HG02798 (cell line): ENCODE measurements at regions not wholly inside any gene's neighbourhood (a gene's known extent, or its start where the extent isn't known, plus 50 kb on each side); places are given as distances from the start of the nearest gene placed in this dataset.
"Not testable (repeated sequence)": the region's sequence is repeated elsewhere in the genome, so short reads cannot be mapped to it uniquely, and the experiment has no call there.

Source experiments
- ATAC-seq: cut with Tn5 transposase; IDR thresholded peaks from one replicate; pipeline ENCODE4 v1.9.1; 2021; ENCODE audit warnings: mild to moderate bottlenecking; ENCODE audit not compliant: unreplicated experiment, poor library complexity

DNA sequence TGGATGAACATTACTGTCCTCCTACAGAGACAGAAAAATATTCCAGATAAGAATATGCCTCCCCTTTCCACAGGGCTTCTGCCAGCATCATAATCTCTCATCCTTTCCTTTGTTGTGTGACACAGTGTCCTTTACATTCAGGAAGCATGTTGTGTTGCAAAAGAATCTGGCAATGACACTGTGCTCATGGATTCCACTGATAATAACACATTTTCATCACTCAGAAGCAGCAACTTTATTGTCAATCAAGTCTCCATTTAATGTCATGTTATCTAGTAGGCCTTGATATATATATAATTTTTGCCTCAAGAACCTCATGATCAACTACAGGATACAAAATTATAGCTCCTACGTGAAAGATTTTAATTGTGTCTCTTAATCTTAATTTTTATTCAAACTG, 833.9 kb downstream of the FSTL5 start:
- ATAC-seq: no peak

DNA sequence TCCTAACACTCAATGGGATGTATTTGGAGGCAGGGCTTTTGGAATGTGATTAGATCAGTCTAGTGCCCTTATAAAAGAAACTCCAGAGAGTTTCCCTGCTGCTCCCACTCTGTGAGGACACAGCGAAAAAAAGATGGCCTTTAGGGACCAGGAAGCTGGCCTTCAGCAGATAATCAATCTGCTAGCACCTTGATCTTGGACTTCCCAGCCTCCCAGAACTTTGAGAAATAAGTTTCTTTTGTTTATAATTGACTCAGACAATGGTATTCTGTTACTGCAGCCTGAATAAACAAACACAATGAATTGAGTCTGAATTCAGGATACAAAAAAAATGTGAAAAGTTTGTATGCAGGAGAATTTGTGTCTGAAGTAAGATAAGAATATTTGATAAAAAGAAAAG, 842.1 kb downstream of the FSTL5 start:
- ATAC-seq: no peak

DNA sequence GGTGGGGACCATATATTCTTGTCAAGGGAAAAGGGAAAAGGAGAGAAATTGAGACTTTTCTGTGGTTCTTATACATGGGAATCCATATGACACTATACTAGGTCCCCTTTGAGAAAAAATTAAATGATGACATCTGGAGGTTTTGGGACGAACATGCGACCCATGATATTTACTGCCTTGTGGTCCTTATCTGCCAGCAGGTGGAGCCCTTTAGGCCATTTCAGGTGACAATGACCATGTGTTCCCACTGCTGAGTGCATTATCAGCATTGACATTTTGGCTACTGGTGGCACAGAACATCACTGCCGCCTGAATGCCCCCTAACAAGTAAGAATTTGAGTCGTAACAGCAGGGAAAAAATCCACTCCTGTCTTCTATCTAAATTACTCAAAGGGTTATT, 843.4 kb downstream of the FSTL5 start:
- ATAC-seq: peak; percentile 81

DNA sequence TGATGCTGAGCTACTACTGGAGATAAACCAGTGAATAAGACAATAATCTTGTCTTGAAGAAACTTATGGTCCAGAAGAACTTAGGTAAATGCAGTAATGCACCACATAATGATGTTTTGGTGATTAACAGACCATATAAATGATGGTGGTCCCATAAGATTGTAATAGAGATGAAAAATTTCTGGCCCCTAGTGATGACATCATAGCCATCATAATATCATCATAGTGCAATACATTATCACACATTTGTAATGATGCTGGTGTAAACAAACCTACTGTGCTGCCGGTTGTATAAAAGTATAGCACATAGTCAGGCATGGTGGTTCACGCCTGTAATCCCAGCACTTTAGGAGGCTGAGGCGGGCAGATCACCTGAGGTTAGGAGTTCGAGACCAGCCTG, 846.8 kb downstream of the FSTL5 start:
- no peak for ATAC-seq

DNA sequence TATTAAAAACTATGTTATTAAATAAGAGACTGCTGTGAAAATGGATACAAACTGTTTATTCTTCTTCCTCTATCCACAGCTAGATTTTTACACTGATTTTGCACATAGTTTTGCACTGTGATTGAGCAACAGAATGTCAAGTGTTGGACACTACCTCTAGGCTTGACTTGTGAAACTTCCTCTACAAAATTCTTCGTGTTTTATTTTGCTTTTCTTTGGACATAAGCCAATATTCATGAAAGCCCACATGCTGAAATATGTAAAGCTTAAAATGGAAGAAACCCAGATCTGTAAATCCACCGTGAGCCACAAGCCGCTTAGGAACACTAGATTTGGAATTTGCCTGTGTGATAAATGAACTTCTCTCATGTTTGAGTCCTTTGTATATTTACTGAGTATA, 849.4 kb downstream of the FSTL5 start:
- ATAC-seq: no peak

DNA sequence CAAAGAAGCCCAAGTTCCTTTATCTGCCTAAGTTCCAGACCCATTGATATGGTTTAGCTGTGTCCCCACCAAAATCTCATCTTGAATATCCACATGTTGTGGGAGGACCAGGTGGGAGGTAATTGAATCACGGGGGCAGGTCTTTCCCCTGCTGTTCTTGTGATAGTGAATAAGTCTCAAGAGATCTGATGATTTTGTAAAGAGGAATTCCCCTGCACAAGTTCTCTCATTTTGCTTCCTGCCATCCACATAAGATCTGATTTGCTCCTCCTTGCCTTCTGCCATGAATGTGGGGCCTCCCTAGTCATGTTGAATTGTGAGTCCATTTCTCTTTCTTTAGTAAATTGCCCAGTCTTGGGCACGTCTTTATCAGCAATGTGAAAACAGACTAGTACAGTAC, 860.2 kb downstream of the FSTL5 start:
- no peak for ATAC-seq

DNA sequence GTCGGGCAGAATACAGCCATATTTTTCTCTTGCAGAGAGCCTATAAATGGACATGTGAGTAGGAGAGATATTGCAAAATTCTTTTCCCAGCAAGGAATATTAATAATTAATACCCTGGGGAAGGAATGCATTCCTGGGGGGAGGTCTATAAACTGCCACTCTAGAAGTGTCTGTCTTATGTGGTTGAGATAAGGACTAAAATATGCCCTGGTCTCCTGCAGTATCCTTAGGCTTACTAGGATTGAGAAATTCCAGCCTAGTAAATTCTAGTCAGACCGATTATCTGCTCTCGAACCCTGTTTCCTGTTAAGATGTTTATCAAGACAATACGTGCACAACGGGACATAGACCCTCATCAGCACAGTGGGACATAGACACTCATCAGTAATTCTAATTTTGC, 872.6 kb downstream of the FSTL5 start:
- ATAC-seq: no peak

DNA sequence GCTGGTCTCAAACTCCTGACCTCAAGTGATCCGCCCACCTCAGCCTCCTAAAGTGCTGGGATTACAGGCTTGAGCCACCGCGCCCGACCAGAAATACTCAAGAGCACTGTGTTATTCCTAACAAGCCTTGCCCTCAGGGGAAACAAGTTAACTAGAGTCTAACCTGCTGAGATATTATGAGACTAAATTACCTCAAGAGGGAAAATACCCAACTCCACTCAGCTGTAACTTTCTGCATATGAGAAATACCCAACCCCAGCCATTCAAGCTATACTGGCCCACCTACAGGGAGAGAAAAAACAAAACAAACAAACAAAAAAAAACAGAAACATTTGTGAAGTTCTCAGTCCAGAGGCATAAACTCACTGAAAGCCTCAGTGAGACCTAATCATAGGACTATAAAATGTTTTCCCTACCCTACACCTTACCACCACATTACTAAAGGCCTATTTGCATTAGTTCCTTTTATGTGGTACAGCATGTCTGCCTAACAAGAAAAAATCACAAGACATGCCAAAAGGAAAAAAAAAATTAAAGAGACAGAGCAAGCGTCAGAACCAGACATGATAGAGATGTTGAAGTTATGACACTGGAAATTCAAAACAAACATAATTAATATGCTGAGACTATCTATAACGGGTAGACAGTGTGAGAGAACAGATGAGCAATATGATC, 876.0 kb downstream of the FSTL5 start:
- ATAC-seq: peak; percentile 84

DNA sequence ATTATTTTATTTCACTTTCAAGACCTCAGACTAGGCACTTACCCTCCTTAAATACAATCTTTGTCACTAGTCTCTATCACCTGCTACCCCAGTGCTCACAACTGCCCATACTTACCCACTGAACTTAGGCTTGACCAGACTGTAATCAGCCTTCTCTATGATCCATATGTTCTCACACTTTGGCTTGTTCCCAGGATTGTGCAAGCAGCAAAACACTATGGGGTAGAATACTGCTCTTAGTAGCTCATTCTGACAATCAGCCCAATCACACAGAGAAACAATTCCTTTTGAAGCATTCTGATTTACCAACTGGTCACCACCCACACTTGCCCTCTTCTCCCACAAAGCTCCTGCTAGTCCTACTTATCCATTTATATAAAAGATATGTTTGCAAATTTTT, 878.3 kb downstream of the FSTL5 start:
- no peak for ATAC-seq

DNA sequence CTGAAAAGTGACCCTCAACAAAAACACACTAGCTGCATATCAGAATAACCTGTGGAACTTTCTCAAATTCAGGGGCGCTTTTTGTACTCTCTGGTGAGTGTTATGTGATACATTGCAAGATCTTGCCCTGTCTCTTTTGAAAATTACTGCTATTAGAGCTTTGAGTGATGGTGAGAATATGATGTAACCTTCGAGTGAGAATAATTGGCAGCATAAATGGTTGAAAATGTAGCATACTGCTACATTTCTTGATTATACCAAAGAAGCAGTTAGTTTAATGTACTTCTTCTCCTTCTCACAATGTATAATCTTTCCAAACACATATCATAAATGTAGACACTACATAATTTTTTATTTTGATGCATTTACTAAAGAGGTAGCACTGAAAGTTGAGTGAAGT, 882.9 kb downstream of the FSTL5 start:
- no peak for ATAC-seq

DNA sequence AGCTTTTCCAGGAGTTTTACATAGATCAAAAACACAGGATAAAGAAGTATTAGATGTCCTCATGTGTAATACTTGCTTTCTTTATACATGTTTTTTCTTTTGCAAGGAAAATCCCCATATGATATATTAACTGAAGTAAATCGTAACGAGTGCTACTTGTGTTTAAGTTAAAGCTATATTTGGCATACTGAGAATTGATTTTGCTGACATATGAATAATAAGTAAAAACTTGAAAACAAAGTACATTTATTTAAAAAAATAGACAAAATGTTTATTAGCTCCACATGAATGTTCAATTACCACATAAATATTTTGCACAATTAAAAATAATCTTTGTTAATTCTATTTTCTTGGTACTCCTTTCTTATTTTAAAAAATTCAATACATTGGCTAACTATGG, 884.7 kb downstream of the FSTL5 start:
- no peak for ATAC-seq

DNA sequence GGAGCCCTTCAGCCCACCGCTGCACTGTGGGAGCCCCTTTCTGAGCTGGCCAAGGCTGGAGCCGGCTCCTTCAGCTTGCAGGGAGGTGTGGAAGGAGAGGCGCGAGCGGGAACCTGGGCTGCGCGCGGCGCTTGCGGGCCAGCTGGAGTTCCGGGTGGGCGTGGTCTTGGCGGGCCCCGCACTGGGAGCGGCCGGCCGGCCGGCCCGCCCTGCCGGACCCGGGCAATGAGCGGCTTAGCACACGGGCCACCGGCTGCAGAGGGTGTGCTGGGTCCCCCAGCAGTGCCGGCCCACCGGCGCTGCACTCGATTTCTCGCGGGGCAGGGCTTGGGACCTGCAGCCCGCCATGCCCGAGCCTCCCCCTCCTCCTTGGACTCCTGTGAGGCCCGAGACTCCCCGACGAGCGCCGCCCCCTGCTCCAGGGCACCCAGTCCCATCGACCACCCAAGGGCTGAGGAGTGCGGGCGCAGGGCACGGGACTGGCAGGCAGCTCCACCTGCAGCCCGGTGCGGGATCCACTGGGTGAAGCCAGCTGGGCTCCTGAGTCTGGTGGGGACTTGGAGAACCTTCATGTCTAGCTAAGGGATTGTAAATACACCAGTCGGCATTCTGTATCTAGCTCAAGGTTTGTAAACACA, 886.5 kb downstream of the FSTL5 start:
- ATAC-seq: not testable (repeated sequence)

DNA sequence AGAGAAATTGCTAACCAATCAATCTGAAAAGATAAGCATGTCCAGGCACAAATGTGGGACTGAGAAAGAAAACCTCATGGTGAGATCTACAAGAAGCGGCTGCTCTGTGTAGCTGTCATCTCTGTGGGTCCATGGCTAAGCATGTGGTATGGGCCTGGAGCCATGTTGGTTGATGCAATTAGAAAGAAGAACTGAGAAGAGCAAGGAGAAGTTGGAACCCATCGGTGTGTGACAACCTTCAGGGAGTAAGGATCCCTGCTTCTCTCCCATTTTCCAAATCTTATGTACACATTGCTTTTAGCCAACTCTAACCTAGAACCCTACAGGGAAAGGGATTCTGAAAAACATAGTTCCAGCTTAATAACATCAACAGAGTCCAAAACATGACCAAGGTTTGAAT, 890.2 kb downstream of the FSTL5 start:
- ATAC-seq: no peak

DNA sequence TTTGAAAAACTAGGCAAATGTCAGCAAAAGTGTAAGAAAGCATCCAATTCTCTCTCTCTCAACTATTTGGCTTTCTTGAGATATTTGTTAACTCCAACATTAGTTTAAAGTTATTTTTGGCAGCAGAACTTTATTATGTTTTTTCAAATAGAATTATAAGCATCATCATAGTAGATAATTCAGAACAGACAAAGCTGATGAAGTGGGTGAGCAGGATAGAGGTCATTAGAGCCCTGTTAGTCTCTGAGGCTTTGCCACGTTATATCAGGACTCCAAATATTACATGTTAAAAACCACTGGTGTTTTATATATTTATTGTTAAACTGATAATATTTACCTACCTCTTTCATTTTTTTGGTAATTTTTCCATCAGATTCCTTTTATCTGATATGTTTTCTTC, 903.0 kb downstream of the FSTL5 start:
- no peak for ATAC-seq

DNA sequence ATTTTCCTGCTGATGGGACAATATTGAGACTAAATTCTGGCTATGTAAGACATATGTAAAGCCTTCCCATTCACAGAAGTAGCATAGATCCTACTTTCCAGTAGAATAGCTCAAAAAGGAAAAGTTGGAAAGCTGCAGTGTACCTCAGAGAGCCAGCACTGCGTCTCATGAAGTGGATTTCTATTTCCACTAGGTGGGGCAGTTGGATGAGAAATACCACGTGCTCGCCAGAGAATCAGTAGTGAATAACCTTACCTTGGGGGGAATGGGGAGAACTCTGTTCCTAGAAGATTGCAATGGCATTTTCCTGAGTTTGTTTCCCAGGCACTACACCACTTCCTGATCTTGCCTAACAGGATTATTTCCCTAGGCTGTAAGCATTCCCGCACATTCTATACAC, 907.1 kb downstream of the FSTL5 start:
- ATAC-seq: no peak

DNA sequence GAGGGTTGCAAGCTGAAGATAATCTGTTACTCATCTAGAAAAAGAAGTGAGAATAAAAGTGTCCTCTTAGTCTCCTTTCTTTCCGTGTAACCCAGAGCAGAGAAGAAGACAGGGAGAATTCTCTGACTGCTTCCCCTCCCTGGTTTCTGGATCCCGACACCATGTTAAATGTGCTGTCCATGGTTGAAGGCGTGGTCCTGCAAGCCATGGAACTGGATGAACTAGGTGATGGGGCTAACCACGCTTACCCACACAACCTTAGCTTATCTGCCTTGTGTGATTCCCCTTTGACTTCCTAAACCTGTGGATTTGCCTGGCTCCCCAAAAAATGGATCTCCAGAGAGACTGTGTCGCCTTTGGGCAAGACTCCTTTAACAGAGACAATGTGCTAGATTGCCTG, 907.6 kb downstream of the FSTL5 start:
- ATAC-seq: no peak

DNA sequence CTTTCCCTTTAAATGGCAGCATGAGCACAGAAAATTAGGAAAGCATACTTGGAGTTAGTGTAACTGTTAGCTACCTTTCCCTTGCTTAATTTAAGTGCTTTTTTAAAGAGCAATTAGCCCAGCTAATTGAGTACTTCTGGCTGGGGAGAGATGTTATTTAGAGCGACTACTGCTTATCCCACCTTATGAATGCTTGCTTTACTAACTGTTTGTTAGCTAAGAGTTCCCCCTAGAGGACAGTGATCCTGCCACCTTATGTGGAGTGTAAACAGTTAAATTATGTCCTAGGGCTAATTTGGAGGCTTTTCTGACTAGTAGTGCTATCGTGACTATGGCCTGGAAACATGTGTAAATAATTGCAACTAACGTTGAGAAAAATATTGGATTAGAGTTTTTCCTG, 909.4 kb downstream of the FSTL5 start:
- no peak for ATAC-seq

DNA sequence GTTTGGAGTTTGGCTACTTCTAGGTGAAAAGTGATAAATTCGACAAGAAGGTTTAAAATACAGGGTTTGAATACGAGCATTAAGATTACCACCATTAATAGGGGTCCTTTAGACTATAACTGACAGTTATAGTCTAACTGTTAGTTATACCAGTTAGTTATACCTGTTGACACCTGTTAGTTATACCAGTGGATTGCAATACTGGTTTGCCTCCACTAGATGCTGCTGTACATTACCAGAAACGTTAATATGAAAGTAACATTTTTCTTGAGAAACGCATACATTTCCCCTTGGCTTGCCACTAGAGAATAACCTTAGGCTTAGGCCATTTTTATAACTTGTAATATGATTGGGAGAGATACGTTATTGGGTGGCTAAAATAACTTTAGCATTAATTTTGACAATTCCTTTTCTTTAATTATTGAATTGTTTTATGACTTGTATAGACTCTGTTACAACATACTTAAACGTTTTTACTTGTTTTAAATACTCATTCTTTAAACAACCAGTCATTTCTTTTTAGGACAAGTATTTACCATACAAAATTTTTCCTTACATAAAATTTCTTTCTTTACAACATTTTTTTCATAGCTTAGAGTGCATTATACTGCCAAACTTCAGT, 911.2 kb downstream of the FSTL5 start:
- ATAC-seq: peak; percentile 87

DNA sequence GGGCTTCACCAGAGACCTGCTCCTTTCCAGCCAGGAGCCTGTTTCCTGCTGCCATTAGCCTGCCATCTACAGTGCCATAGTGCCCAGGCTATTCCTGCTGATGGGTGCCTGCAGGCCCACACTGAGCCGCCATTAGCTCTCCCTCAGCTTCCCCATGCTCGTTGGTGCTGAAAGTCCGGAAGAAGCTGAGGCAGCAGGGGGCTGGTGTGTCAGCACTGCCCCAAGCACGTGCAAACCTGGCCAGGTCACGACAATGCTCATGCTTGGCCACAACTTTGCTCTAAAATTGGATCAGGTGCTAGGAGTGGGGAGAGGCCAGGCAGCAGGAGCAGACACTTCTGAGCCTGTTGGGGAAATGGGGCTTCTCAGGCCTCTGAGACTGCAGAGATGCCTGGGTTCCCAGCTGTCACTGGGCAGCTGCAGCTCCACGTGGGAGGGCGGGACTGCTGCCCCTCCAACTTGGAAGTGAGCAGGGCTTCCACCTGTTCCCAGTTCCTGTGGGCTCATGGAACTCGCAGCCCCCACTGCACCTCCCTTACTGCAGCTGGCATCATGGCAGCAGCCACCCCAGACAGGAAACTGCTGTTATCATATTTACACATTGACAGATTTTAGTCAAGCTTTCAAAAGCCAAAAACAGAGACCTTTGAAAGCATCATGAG, 913.9 kb downstream of the FSTL5 start:
- no peak for ATAC-seq

DNA sequence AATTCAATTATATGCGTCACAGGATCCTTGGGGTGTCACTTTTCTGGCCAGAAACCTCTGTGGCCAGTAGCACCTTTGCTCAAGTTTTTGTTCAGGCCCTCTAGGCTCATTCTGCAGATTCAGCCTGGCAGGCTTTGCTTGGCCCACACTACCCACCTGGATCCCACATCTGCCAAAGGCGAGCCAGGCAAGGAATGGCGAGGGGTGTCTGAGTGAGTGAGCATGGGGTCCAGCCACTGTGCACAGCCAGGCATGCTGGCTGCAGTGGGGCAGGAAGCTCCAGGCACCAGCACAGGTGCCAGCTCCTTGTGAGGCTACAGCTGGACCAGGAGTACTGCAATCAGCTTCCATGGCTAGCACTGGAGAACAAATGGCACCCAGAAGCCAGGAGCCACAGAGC, 914.9 kb downstream of the FSTL5 start:
- ATAC-seq: no peak

DNA sequence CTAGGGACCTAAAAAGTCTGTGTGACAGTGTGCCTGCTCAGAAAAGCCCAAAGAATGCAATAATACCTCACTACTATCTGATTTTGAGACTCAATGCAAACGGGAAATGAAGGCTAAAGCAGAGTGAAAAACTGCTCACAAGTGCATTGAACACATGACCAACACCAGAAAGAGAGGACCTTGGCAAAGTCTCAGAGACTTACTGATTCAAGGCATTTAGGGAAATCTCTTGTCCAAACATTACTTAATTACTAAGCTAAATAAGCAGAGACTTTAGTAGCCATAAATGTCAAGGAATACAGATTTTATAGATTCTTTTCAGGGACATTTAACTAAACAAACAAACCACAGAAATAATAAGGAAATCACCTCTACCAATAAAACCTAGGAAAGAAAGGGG, 916.0 kb downstream of the FSTL5 start:
- no peak for ATAC-seq
